Peyer's patch (tissue), 4 donors: ENCODE measurements at regions not wholly inside any gene's neighbourhood (a gene's known extent, or its start where the extent isn't known, plus 50 kb on each side); places are given as distances from the start of the nearest gene placed in this dataset.

Source experiments
- POLR2A ChIP-seq, 2 donors: fragments of 450-650 bp; IDR thresholded peaks; one replicate each; pipeline ENCODE4 v1.5.1; 2017; ENCODE audit warnings: antibody characterized with exemption in 2 of 2, mild to moderate bottlenecking in 2 of 2, moderate library complexity in 2 of 2
- TF ChIP-seq, protein P1 (sequence below), 6 experiments: fragments of 450-650 bp in 4 of 6; fragments of 200-600 bp in 2 of 6; sonication (generic) in 1 of 6; IDR thresholded peaks; one replicate each; pipeline ENCODE4 v1.5.1; 2017 to 2019; ENCODE audit warnings: antibody characterized with exemption in 6 of 6, mild to moderate bottlenecking in 3 of 6, moderate library complexity in 1 of 6

- TF ChIP-seq, protein P1, sequence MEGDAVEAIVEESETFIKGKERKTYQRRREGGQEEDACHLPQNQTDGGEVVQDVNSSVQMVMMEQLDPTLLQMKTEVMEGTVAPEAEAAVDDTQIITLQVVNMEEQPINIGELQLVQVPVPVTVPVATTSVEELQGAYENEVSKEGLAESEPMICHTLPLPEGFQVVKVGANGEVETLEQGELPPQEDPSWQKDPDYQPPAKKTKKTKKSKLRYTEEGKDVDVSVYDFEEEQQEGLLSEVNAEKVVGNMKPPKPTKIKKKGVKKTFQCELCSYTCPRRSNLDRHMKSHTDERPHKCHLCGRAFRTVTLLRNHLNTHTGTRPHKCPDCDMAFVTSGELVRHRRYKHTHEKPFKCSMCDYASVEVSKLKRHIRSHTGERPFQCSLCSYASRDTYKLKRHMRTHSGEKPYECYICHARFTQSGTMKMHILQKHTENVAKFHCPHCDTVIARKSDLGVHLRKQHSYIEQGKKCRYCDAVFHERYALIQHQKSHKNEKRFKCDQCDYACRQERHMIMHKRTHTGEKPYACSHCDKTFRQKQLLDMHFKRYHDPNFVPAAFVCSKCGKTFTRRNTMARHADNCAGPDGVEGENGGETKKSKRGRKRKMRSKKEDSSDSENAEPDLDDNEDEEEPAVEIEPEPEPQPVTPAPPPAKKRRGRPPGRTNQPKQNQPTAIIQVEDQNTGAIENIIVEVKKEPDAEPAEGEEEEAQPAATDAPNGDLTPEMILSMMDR (IDR thresholded peaks at IDR 0.05): no peak
- no peak for TF ChIP-seq POLR2A (IDR thresholded peaks at IDR 0.05)
Observed at GRCh38 chr12:91643763-91644162, 461.1 kb upstream of the DCN start.
